HepG2 (cell line): ENCODE measurements at regions not wholly inside any gene's neighbourhood (a gene's known extent, or its start where the extent isn't known, plus 50 kb on each side); places are given as distances from the start of the nearest gene placed in this dataset.

ENCODE experiments used
- ATAC-seq: fragments of 200-7000 bp; cut with Tn5 transposase; 3 replicates; pipeline ENCODE4 v1.9.1; 2020; ENCODE audit warnings: mild to moderate bottlenecking, moderate library complexity
- BruUV-seq: library from RNA; stranded (reverse); fragments of 400-500 nt; replicated peaks from 2 replicates; lab custom pipeline; 2021; lab: Mats Ljungman, UMichigan
- CTCF ChIA-PET: fragments of 300-600 bp; formaldehyde crosslinking; extraction: SDS; loops from one replicate; lab custom pipeline; 2021; ENCODE audit warnings: low total read pairs, inconsistent platforms, low intra/inter-chr PET ratio; lab: Yijun Ruan, JAX
- POLR2A ChIA-PET: fragments of 350-600 bp; sonication (Branson Sonifier 250); formaldehyde crosslinking; loops from one replicate; lab custom pipeline; 2020; ENCODE audit warnings: antibody characterized with exemption, inconsistent platforms; lab: Yijun Ruan, JAX
- DNase-seq: peaks from one replicate; pipeline ENCODE4 v3.0.0-alpha.2; 2015; ENCODE audit warnings: low spot score
- FAIRE-seq: peaks from 3 replicates; lab custom pipeline; 2011; peaks lifted over from hg19 to GRCh38; lab: Jason Lieb, UNC
- H2AFZ ChIP-seq: one replicate; pipeline ENCODE4 v1.6.1; 2011; ENCODE audit warnings: low read length, inconsistent platforms
- H3K27ac ChIP-seq: fragments of 300-600 bp; 3 replicates; pipeline ENCODE4 v1.8.0; 2011; ENCODE audit warnings: mixed run types, mild to moderate bottlenecking, mixed read lengths, low read length, inconsistent platforms; ENCODE audit not compliant: insufficient read depth; ENCODE audit errors: extremely low read length
- H3K27me3 ChIP-seq, 2 experiments: fragments of 200-600 bp in 1 of 2; 2 replicates in 1 of 2; 3 replicates in 1 of 2; pipeline versions ENCODE4 v1.6.0 to v1.8.0; 2011; ENCODE audit warnings: low read length in 2 of 2, mild to moderate bottlenecking in 2 of 2, moderate library complexity in 2 of 2, inconsistent platforms in 1 of 2; ENCODE audit not compliant: insufficient read depth in 2 of 2, control insufficient read depth in 1 of 2
- H3K36me3 ChIP-seq, 2 experiments: fragments of 200-600 bp in 1 of 2; replicated peaks in 1 of 2; 2 replicates in 1 of 2; 3 replicates in 1 of 2; pipeline versions ENCODE4 v1.5.1 to v1.8.0; 2011; ENCODE audit warnings: low read length in 2 of 2, inconsistent platforms in 1 of 2; ENCODE audit not compliant: insufficient read depth in 2 of 2, control insufficient read depth in 1 of 2
- H3K4me1 ChIP-seq: 2 replicates; pipeline ENCODE4 v1.5.1; 2012; ENCODE audit warnings: low read length, inconsistent platforms; ENCODE audit not compliant: insufficient read depth
- H3K4me2 ChIP-seq: 2 replicates; pipeline ENCODE4 v1.6.0; 2011; ENCODE audit warnings: low read depth, low read length, inconsistent platforms
- H3K4me3 ChIP-seq, 3 experiments: fragments of 200-600 bp in 1 of 3; sonication (generic), shearing (Covaris generic) in 1 of 3; replicated peaks in 1 of 3; 2 replicates each; pipeline ENCODE4 v1.5.1; 2011 to 2016; ENCODE audit warnings: low read length in 3 of 3, inconsistent platforms in 2 of 3, low read depth in 2 of 3, mild to moderate bottlenecking in 2 of 3, control low read depth in 1 of 3, mixed read lengths in 1 of 3; ENCODE audit not compliant: insufficient read depth in 1 of 3
- H3K79me2 ChIP-seq: one replicate; pipeline ENCODE4 v1.6.1; 2011; ENCODE audit warnings: low read length, inconsistent platforms; ENCODE audit not compliant: insufficient read depth
- H3K9ac ChIP-seq: 2 replicates; pipeline ENCODE4 v1.6.0; 2011; ENCODE audit warnings: mild to moderate bottlenecking, low read depth, low read length, inconsistent platforms; ENCODE audit not compliant: insufficient read depth
- H3K9me3 ChIP-seq: 2 replicates; pipeline ENCODE4 v1.5.1; 2012; ENCODE audit warnings: mild to moderate bottlenecking, low read length
- H4K20me1 ChIP-seq: 2 replicates; pipeline ENCODE4 v1.6.0; 2011; ENCODE audit warnings: inconsistent platforms, mild to moderate bottlenecking, low read length, moderate library complexity; ENCODE audit not compliant: insufficient read depth
- ARID3A ChIP-seq: IDR thresholded peaks from 2 replicates; pipeline ENCODE4 v1.6.1; 2012; ENCODE audit warnings: low read depth, low read length, improper control_type of control experiment
- HOXA3 ChIP-seq: sonication (generic); formaldehyde crosslinking; IDR thresholded peaks from 2 replicates; pipeline ENCODE4 v1.5.0; 2020; ENCODE audit warnings: missing genetic modification reagents
- KLF13 ChIP-seq: sonication (generic); formaldehyde crosslinking; IDR thresholded peaks from 2 replicates; pipeline ENCODE4 v1.4.0; 2020; ENCODE audit warnings: mild to moderate bottlenecking, missing genetic modification reagents
- THAP9 ChIP-seq: sonication (generic); formaldehyde crosslinking; IDR thresholded peaks from 2 replicates; pipeline ENCODE4; 2020; ENCODE audit warnings: missing genetic modification reagents, mild to moderate bottlenecking, borderline replicate concordance
- ZNF709 ChIP-seq: sonication (generic); formaldehyde crosslinking; IDR thresholded peaks from 2 replicates; pipeline ENCODE4 v1.5.0; 2020; ENCODE audit warnings: mild to moderate bottlenecking, missing genetic modification reagents
- WGBS: methylation state at CpG from one replicate; pipeline ENCODE4 v1.1.6; 2017; ENCODE audit warnings: low lambda C conversion rate; 5-methylcytosine and 5-hydroxymethylcytosine counted together
- in situ Hi-C: cut with HindIII; loops from 2 replicates; pipeline ENCODE4 v1.10.0; 2017; ENCODE audit warnings: low pct_unique_long_range_greater_than_20kb; ENCODE audit not compliant: extremely low pct_ligation_motif_present
- intact Hi-C: fragments of 100-400 bp; cut with micrococcal nuclease; formaldehyde crosslinking; loops from one replicate; pipeline ENCODE4 v1.10.0; 2022; ENCODE audit not compliant: unreplicated experiment

GRCh38 chr13:80742033-80742432 is 401.1 kb upstream of the SPRY2 start (continued):
- TF ChIP-seq ARID3A (no peak), HOXA3 (CRISPR knock-in tag) (no peak)

- CTCF ChIA-PET = no interaction called here
- in situ Hi-C loops = no loop called here
These were observed 399.1 kb upstream of the SPRY2 start for GRCh38 chr13:80740071-80740470.

More at GRCh38 chr13:80740071-80740470, 399.1 kb upstream of the SPRY2 start:
- FAIRE-seq (no peak), DNase-seq (no peak), ATAC-seq (no peak)
- no peak overlapping the region for H3K9ac ChIP-seq
- BruUV-seq = no TSS peak
- H3K27ac ChIP-seq = no peak overlapping the region
- H3K4me2 ChIP-seq = no peak overlapping the region
- POLR2A ChIA-PET = no interaction called here
- H3K27me3 ChIP-seq = no peaks in the 10 kb centered on the region
- H3K36me3 ChIP-seq = no peaks in the 10 kb centered on the region
- H3K9me3 ChIP-seq = peaks cover 51% of the 10 kb centered on the region
- H3K79me2 ChIP-seq = no peaks in the 10 kb centered on the region
- H3K4me3 ChIP-seq = no peak overlapping the region
- H3K4me1 ChIP-seq = no peaks in the 10 kb centered on the region
- 2% methylated on average over 2 of the region's 2 CpGs for WGBS
- H4K20me1 ChIP-seq = no peaks in the 10 kb centered on the region
- intact Hi-C loops = no loop called here
- TF ChIP-seq KLF13 (CRISPR knock-in tag) (no peak), ZNF709 (CRISPR knock-in tag) (no peak), THAP9 (CRISPR knock-in tag) (no peak)
- no peak overlapping the region for H2AFZ ChIP-seq
